Testis (tissue), 2 donors: ENCODE measurements at regions not wholly inside any gene's neighbourhood (a gene's known extent, or its start where the extent isn't known, plus 50 kb on each side); places are given as distances from the start of the nearest gene placed in this dataset.

Experiments
- CTCF ChIP-seq, 3 experiments: fragments of 450-650 bp in 2 of 3; fragments of 200-600 bp in 1 of 3; sonication (generic) in 1 of 3; IDR thresholded peaks; one replicate each; pipeline ENCODE4 v1.5.1; 2016 to 2019; ENCODE audit warnings: antibody characterized with exemption in 3 of 3, mild to moderate bottlenecking in 2 of 3, moderate library complexity in 1 of 3
- POLR2A ChIP-seq: fragments of 450-650 bp; IDR thresholded peaks from one replicate; pipeline ENCODE4 v1.6.1; 2017; ENCODE audit warnings: antibody characterized with exemption, mild to moderate bottlenecking, moderate library complexity

- TF ChIP-seq CTCF (IDR thresholded peaks at IDR 0.05) (no peak), POLR2A (no peak)
Measured at GRCh38 chr6:74587386-74587785, 618.5 kb downstream of the COL12A1 start.
